Activated CD4-positive, alpha-beta T cell treated with anti-CD3 and anti-CD28 coated beads, Interleukin-10, Interleukin-2, amounts not matched to agents 100 ng/mL and 50 ng/mL, durations not matched to agents 16 hours and 8 hours (primary cell): ENCODE measurements at regions not wholly inside any gene's neighbourhood (a gene's known extent, or its start where the extent isn't known, plus 50 kb on each side); places are given as distances from the start of the nearest gene placed in this dataset.

Experiments
- DNase-seq: peaks from one replicate; pipeline ENCODE4 v3.0.0-alpha.2; 2020

GRCh38 chr14:76551906-76552305, 176.0 kb downstream of the ESRRB start:
- DNase-seq, result no peak

- no peak for DNase-seq
Measured at GRCh38 chr14:76564471-76565422, 188.8 kb downstream of the ESRRB start.

- DNase-seq, result no peak
Measured at GRCh38 chr14:76566439-76566838, 190.5 kb downstream of the ESRRB start.

- no peak for DNase-seq
Measured at GRCh38 chr14:76574416-76575095, 186.7 kb upstream of the VASH1 start.

GRCh38 chr14:76575108-76575507, 186.2 kb upstream of the VASH1 start:
- DNase-seq, result no peak

- no peak for DNase-seq
Measured at GRCh38 chr14:76576047-76576741, 185.1 kb upstream of the VASH1 start.

- no peak for DNase-seq
Measured at GRCh38 chr14:76577090-76577489, 184.2 kb upstream of the VASH1 start.

- no peak for DNase-seq
Measured at GRCh38 chr14:76577837-76578236, 183.4 kb upstream of the VASH1 start.

GRCh38 chr14:76580399-76580798, 180.9 kb upstream of the VASH1 start:
- no peak for DNase-seq

GRCh38 chr14:76580967-76581366, 180.3 kb upstream of the VASH1 start:
- no peak for DNase-seq

- DNase-seq, result no peak
Measured at GRCh38 chr14:76581592-76581991, 179.7 kb upstream of the VASH1 start.

GRCh38 chr14:76582447-76582846, 178.8 kb upstream of the VASH1 start:
- no peak for DNase-seq

GRCh38 chr14:76583174-76583573, 178.1 kb upstream of the VASH1 start:
- DNase-seq, result no peak

- DNase-seq, result no peak
Measured at GRCh38 chr14:76583805-76584204, 177.5 kb upstream of the VASH1 start.

- no peak for DNase-seq
Measured at GRCh38 chr14:76584271-76584702, 177.0 kb upstream of the VASH1 start.

GRCh38 chr14:76585616-76586015, 175.7 kb upstream of the VASH1 start:
- no peak for DNase-seq

GRCh38 chr14:76589246-76589645, 172.0 kb upstream of the VASH1 start:
- no peak for DNase-seq

- DNase-seq, result no peak
Measured at GRCh38 chr14:76591266-76591665, 170.0 kb upstream of the VASH1 start.

GRCh38 chr14:76595266-76595665, 166.0 kb upstream of the VASH1 start:
- no peak for DNase-seq

GRCh38 chr14:76597387-76597786, 163.9 kb upstream of the VASH1 start:
- DNase-seq, result no peak

GRCh38 chr14:76599141-76599540, 162.1 kb upstream of the VASH1 start:
- DNase-seq, result no peak

- no peak for DNase-seq
Measured at GRCh38 chr14:76599559-76600287, 161.5 kb upstream of the VASH1 start.

GRCh38 chr14:76603713-76604112, 157.6 kb upstream of the VASH1 start:
- DNase-seq, result no peak
